GM12878 (cell line): ENCODE measurements at regions not wholly inside any gene's neighbourhood (a gene's known extent, or its start where the extent isn't known, plus 50 kb on each side); places are given as distances from the start of the nearest gene placed in this dataset.

Experiments
- ATAC-seq: fragments of 200-7000 bp; cut with Tn5 transposase; 3 replicates; pipeline ENCODE4 v1.9.1; 2020; ENCODE audit warnings: mild to moderate bottlenecking, moderate library complexity
- BruUV-seq: library from RNA; stranded (reverse); fragments of 400-500 nt; replicated peaks from 2 replicates; lab custom pipeline; 2021; lab: Mats Ljungman, UMichigan
- CTCF ChIA-PET: fragments of 300-600 bp; sonication (Branson Sonifier 250); formaldehyde crosslinking; extraction: SDS; loops from one replicate; lab custom pipeline; 2021; ENCODE audit warnings: inconsistent platforms; lab: Yijun Ruan, JAX
- POLR2A ChIA-PET: fragments of 350-600 bp; formaldehyde crosslinking; extraction: SDS; loops from one replicate; lab custom pipeline; 2021; ENCODE audit warnings: inconsistent platforms; lab: Charles Lee
- RAD21 ChIA-PET: fragments of 300-600 bp; sonication (Branson Sonifier 250); formaldehyde crosslinking; loops from one replicate; lab custom pipeline; 2023; ENCODE audit warnings: antibody characterized with exemption; ENCODE audit not compliant: unreplicated experiment; lab: Charles Lee
- SMC1A ChIA-PET: fragments of 300-600 bp; sonication (Branson Sonifier 250); formaldehyde crosslinking; loops from one replicate; lab custom pipeline; 2023; ENCODE audit not compliant: unreplicated experiment, uncharacterized antibody; lab: Charles Lee
- DNase-seq: peaks from one replicate; pipeline ENCODE4 v3.0.0-alpha.2; 2011; ENCODE audit warnings: low read depth, low spot score
- FAIRE-seq: peaks from 3 replicates; lab custom pipeline; 2011; peaks lifted over from hg19 to GRCh38; lab: Jason Lieb, UNC
- H2AFZ ChIP-seq: 2 replicates; pipeline ENCODE4 v1.6.0; 2011; ENCODE audit warnings: low read depth, low read length, control low read depth; ENCODE audit not compliant: control insufficient read depth
- H3K27ac ChIP-seq: 2 replicates; pipeline ENCODE4 v1.5.1; 2011; ENCODE audit warnings: control low read depth; ENCODE audit not compliant: control insufficient read depth, insufficient read depth
- H3K27me3 ChIP-seq, 2 experiments: replicated peaks in 1 of 2; 2 replicates each; pipeline versions ENCODE4 v1.6.0 to v1.6.1; 2011; ENCODE audit warnings: low read length in 1 of 2; ENCODE audit not compliant: control insufficient read depth in 2 of 2, insufficient read depth in 2 of 2
- H3K36me3 ChIP-seq, 2 experiments: 2 replicates each; pipeline ENCODE4 v1.5.1; 2011; ENCODE audit warnings: low read length in 1 of 2; ENCODE audit not compliant: control insufficient read depth in 2 of 2, insufficient read depth in 2 of 2
- H3K4me1 ChIP-seq: 2 replicates; pipeline ENCODE4 v1.6.1; 2011; ENCODE audit warnings: mild to moderate bottlenecking, low read length, moderate library complexity, mixed read lengths; ENCODE audit not compliant: control insufficient read depth, insufficient read depth
- H3K4me2 ChIP-seq: 2 replicates; pipeline ENCODE4 v1.6.0; 2011; ENCODE audit warnings: control low read depth; ENCODE audit not compliant: control insufficient read depth, insufficient read depth
- H3K4me3 ChIP-seq: fragments of 200-600 bp; sonication (generic); 2 replicates; pipeline ENCODE4 v1.5.1; 2016
- H3K79me2 ChIP-seq: 2 replicates; pipeline ENCODE4 v1.6.0; 2011; ENCODE audit warnings: low read length; ENCODE audit not compliant: control insufficient read depth, insufficient read depth
- H3K9ac ChIP-seq: 2 replicates; pipeline ENCODE4 v1.8.0; 2011; ENCODE audit warnings: low read length, control low read depth, mixed read lengths; ENCODE audit not compliant: control insufficient read depth, insufficient read depth
- H3K9me3 ChIP-seq: replicated peaks from 3 replicates; pipeline ENCODE4 v1.5.1; 2011; ENCODE audit warnings: mild to moderate bottlenecking, low read length; ENCODE audit not compliant: control insufficient read depth, insufficient read depth
- H4K20me1 ChIP-seq: 2 replicates; pipeline ENCODE4 v1.6.0; 2011; ENCODE audit not compliant: control insufficient read depth, insufficient read depth
- BHLHE40 ChIP-seq, 2 experiments: fragments of 450-650 bp in 1 of 2; IDR thresholded peaks; 2 replicates each; pipeline ENCODE4 v1.6.1; 2011 to 2017; ENCODE audit warnings: low read depth in 2 of 2, borderline replicate concordance in 1 of 2, improper control_type of control experiment in 1 of 2, low read length in 1 of 2, mild to moderate bottlenecking in 1 of 2
- BMI1 ChIP-seq: fragments of 450-650 bp; IDR thresholded peaks from 2 replicates; pipeline ENCODE4 v1.6.1; 2016; ENCODE audit warnings: mild to moderate bottlenecking, moderate library complexity, borderline replicate concordance
- CREB1 ChIP-seq: IDR thresholded peaks from 2 replicates; pipeline ENCODE4 v1.6.1; 2012; ENCODE audit warnings: low read depth, mild to moderate bottlenecking, inconsistent platforms
- DPF2 ChIP-seq: fragments of 450-650 bp; IDR thresholded peaks from 2 replicates; pipeline ENCODE4 v1.6.1; 2017; ENCODE audit warnings: mild to moderate bottlenecking
- EED ChIP-seq: sonication (generic); IDR thresholded peaks from 2 replicates; pipeline ENCODE4 v1.6.1; 2016; ENCODE audit warnings: antibody characterized with exemption, low read depth
- ETV6 ChIP-seq, 2 experiments: fragments of 450-650 bp in 1 of 2; IDR thresholded peaks in 1 of 2; conservative IDR thresholded peaks in 1 of 2; 2 replicates each; pipeline ENCODE4 v1.6.1; 2014; ENCODE audit warnings: antibody characterized with exemption in 1 of 2, borderline replicate concordance in 1 of 2, low read depth in 1 of 2, mild to moderate bottlenecking in 1 of 2, moderate library complexity in 1 of 2
- FOXK2 ChIP-seq: fragments of 450-650 bp; IDR thresholded peaks from 2 replicates; pipeline ENCODE4 v1.6.1; 2017; ENCODE audit warnings: mild to moderate bottlenecking, moderate library complexity
- HDAC6 ChIP-seq: fragments of 200-600 bp; sonication (generic); IDR thresholded peaks from one replicate; pipeline ENCODE4 v1.8.0; 2017; ENCODE audit warnings: antibody characterized with exemption; ENCODE audit not compliant: unreplicated experiment
- KLF5 ChIP-seq: fragments of 450-650 bp; IDR thresholded peaks from 2 replicates; pipeline ENCODE4 v1.6.1; 2014; ENCODE audit warnings: mild to moderate bottlenecking; ENCODE audit not compliant: partially characterized antibody
- MEF2A ChIP-seq: IDR thresholded peaks from 2 replicates; pipeline ENCODE4 v1.6.1; 2011; ENCODE audit warnings: low read depth, mild to moderate bottlenecking, low read length, moderate library complexity; ENCODE audit not compliant: insufficient read depth
- NR2C1 ChIP-seq: fragments of 450-650 bp; IDR thresholded peaks from 2 replicates; pipeline ENCODE4 v1.6.1; 2017; ENCODE audit warnings: antibody characterized with exemption, mild to moderate bottlenecking, moderate library complexity
- NRF1 ChIP-seq: conservative IDR thresholded peaks from 2 replicates; pipeline ENCODE4 v1.6.1; 2011; ENCODE audit warnings: mild to moderate bottlenecking, low read depth, low read length, improper control_type of control experiment
- SMARCA5 ChIP-seq: fragments of 450-650 bp; IDR thresholded peaks from 2 replicates; pipeline ENCODE4 v1.6.1; 2017; ENCODE audit warnings: mild to moderate bottlenecking
- SP1 ChIP-seq: IDR thresholded peaks from one replicate; pipeline ENCODE4 v1.6.1; 2011; ENCODE audit warnings: low read depth, low read length
- STAT1 ChIP-seq: fragments of 450-650 bp; conservative IDR thresholded peaks from 2 replicates; pipeline ENCODE4 v1.6.1; 2014; ENCODE audit warnings: antibody characterized with exemption, mild to moderate bottlenecking
- WGBS: methylation state at CpG from one replicate; pipeline ENCODE4 v1.1.6; 2016; ENCODE audit warnings: low lambda C conversion rate; ENCODE audit not compliant: insufficient replicate concordance, insufficient coverage; ENCODE audit errors: missing lambda C conversion rate; 5-methylcytosine and 5-hydroxymethylcytosine counted together
- in situ Hi-C: fragments of 300-500 bp; cut with MboI; formaldehyde crosslinking; loops from 9 replicates; pipeline ENCODE4 v1.14.3; 2018; ENCODE audit warnings: mixed read lengths
- intact Hi-C: fragments of 100-400 bp; cut with micrococcal nuclease; formaldehyde crosslinking; loops from one replicate; pipeline ENCODE4 v1.14.2; 2022; ENCODE audit not compliant: unreplicated experiment
- TF ChIP-seq, protein P1 (sequence below): fragments of 450-650 bp; IDR thresholded peaks from 2 replicates; pipeline ENCODE4 v1.6.1; 2017; ENCODE audit warnings: antibody characterized with exemption, mild to moderate bottlenecking, moderate library complexity
- TF ChIP-seq, protein P2 (sequence below): fragments of 450-650 bp; formaldehyde crosslinking; IDR thresholded peaks from 2 replicates; pipeline ENCODE4 v1.5.0; 2022; ENCODE audit warnings: mild to moderate bottlenecking, missing genetic modification characterization
- TF ChIP-seq, protein P3 (sequence below): IDR thresholded peaks from 2 replicates; pipeline ENCODE4 v1.6.1; 2012; ENCODE audit warnings: low read depth, low read length, improper control_type of control experiment

DNA sequence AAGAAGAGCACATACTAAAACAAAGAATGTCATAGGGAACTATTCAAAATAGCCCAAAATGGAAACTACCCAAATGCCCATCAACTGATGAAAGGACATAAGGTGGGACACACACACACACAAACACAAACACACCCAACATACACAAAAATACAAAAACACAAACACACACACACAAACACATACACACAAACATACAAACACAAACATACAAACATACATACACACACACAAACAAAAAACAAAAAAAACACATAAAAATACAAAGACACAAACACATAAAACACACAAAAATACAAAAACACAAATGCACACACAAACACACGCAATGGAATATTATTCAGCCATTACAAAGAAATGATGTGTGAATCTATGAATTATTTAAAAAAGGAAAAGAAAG is 203.6 kb downstream of the ERMARD start (continued):
- TF ChIP-seq, protein P1, sequence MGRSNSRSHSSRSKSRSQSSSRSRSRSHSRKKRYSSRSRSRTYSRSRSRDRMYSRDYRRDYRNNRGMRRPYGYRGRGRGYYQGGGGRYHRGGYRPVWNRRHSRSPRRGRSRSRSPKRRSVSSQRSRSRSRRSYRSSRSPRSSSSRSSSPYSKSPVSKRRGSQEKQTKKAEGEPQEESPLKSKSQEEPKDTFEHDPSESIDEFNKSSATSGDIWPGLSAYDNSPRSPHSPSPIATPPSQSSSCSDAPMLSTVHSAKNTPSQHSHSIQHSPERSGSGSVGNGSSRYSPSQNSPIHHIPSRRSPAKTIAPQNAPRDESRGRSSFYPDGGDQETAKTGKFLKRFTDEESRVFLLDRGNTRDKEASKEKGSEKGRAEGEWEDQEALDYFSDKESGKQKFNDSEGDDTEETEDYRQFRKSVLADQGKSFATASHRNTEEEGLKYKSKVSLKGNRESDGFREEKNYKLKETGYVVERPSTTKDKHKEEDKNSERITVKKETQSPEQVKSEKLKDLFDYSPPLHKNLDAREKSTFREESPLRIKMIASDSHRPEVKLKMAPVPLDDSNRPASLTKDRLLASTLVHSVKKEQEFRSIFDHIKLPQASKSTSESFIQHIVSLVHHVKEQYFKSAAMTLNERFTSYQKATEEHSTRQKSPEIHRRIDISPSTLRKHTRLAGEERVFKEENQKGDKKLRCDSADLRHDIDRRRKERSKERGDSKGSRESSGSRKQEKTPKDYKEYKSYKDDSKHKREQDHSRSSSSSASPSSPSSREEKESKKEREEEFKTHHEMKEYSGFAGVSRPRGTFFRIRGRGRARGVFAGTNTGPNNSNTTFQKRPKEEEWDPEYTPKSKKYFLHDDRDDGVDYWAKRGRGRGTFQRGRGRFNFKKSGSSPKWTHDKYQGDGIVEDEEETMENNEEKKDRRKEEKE: no peak
- TF ChIP-seq MEF2A: no peak

DNA sequence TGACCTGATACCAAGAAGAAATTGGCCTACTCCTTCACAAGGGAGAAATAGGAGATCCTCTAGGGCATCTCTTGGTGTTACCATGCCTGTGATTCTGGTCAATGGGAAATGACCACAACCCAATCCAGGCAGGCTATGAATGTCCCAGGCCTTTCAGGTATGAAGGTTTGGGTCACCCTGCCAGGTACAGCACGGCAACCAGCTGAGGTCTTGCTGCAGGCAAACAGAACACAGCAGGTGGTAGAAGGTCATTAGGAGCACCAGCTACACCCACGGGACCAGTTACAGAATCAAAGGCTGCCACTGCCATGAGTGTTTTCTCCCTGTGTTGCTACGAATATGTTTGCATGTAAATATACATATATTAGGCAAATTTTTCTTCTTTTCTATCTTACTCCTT is 202.3 kb downstream of the ERMARD start:
- H3K9me3 ChIP-seq: no peaks in the 10 kb centered on the region; the same call in 2 of the 3 replicates
- SMC1A ChIA-PET: no interaction called here
- H3K4me3 ChIP-seq: no peak overlapping the region
- ATAC-seq (no peak), FAIRE-seq (no peak), DNase-seq (no peak)
- H3K4me2 ChIP-seq: no peak overlapping the region
- H3K79me2 ChIP-seq: no peaks in the 10 kb centered on the region
- no peak overlapping the region for H2AFZ ChIP-seq
- CTCF ChIA-PET: no interaction called here
- BruUV-seq: no TSS peak
- RAD21 ChIA-PET: no interaction called here
- intact Hi-C loops (loop anchor here (5.0 kb wide), 1 partner anchor 564 kb away; no protein-coding TSS in a partner anchor), in situ Hi-C loops (no loop called here)
- POLR2A ChIA-PET: no interaction called here
- no peaks in the 10 kb centered on the region for H4K20me1 ChIP-seq
- no peaks in the 10 kb centered on the region for H3K27me3 ChIP-seq
- no peak overlapping the region for H3K27ac ChIP-seq
- WGBS: 4% methylated on average over 3 of the region's 3 CpGs
- no peaks in the 10 kb centered on the region for H3K36me3 ChIP-seq
- TF ChIP-seq HDAC6: no peak
- TF ChIP-seq NR2C1: no peak
- TF ChIP-seq, protein P2, sequence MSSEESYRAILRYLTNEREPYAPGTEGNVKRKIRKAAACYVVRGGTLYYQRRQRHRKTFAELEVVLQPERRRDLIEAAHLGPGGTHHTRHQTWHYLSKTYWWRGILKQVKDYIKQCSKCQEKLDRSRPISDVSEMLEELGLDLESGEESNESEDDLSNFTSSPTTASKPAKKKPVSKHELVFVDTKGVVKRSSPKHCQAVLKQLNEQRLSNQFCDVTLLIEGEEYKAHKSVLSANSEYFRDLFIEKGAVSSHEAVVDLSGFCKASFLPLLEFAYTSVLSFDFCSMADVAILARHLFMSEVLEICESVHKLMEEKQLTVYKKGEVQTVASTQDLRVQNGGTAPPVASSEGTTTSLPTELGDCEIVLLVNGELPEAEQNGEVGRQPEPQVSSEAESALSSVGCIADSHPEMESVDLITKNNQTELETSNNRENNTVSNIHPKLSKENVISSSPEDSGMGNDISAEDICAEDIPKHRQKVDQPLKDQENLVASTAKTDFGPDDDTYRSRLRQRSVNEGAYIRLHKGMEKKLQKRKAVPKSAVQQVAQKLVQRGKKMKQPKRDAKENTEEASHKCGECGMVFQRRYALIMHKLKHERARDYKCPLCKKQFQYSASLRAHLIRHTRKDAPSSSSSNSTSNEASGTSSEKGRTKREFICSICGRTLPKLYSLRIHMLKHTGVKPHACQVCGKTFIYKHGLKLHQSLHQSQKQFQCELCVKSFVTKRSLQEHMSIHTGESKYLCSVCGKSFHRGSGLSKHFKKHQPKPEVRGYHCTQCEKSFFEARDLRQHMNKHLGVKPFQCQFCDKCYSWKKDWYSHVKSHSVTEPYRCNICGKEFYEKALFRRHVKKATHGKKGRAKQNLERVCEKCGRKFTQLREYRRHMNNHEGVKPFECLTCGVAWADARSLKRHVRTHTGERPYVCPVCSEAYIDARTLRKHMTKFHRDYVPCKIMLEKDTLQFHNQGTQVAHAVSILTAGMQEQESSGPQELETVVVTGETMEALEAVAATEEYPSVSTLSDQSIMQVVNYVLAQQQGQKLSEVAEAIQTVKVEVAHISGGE (CRISPR knock-in tag): no peak
- TF ChIP-seq KLF5: no peak
- no peak for TF ChIP-seq EED
- no peak for TF ChIP-seq BHLHE40 (IDR thresholded peaks at IDR 0.05; ENCODE audit: borderline replicate concordance in 1 of 2, low read depth in 2 of 2, low read length in 1 of 2)
- no peak for TF ChIP-seq STAT1
- TF ChIP-seq SMARCA5: no peak
- TF ChIP-seq, protein P3, sequence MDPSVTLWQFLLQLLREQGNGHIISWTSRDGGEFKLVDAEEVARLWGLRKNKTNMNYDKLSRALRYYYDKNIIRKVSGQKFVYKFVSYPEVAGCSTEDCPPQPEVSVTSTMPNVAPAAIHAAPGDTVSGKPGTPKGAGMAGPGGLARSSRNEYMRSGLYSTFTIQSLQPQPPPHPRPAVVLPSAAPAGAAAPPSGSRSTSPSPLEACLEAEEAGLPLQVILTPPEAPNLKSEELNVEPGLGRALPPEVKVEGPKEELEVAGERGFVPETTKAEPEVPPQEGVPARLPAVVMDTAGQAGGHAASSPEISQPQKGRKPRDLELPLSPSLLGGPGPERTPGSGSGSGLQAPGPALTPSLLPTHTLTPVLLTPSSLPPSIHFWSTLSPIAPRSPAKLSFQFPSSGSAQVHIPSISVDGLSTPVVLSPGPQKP: no peak
- TF ChIP-seq FOXK2: no peak
- TF ChIP-seq CREB1: no peak
- TF ChIP-seq BMI1: no peak
- TF ChIP-seq ETV6 (conservative IDR thresholded peaks at IDR 0.05 in 1 of 2, IDR thresholded peaks at IDR 0.05 in 1 of 2; ENCODE audit: borderline replicate concordance in 1 of 2, low read depth in 1 of 2): no peak
- no peak for TF ChIP-seq DPF2
- no peak for TF ChIP-seq NRF1
- no peak for TF ChIP-seq SP1
- H3K9ac ChIP-seq: no peak overlapping the region
- H3K4me1 ChIP-seq: no peaks in the 10 kb centered on the region
